Stimulated activated CD4-positive, alpha-beta T cell treated with anti-CD3 and anti-CD28 coated beads, Interleukin-15, amount 100 ng/mL, for 1 hour (primary cell): ENCODE measurements at regions not wholly inside any gene's neighbourhood (a gene's known extent, or its start where the extent isn't known, plus 50 kb on each side); places are given as distances from the start of the nearest gene placed in this dataset.
A peak's percentile ranks its signal among the peaks of the same experiment; 100 is the strongest.
"Not testable (repeated sequence)": the region's sequence is repeated elsewhere in the genome, so short reads cannot be mapped to it uniquely, and the experiment has no call there.

Experiments
- DNase-seq, 2 donors: peaks; one replicate each; pipeline ENCODE4 v3.0.0-alpha.2; 2020; ENCODE audit warnings: low read depth in 1 of 2, low spot score in 1 of 2

- no peak for DNase-seq
Measured at GRCh38 chr6:109255946-109256640, 126.2 kb downstream of the CD164 start.

GRCh38 chr6:109255087-109255486, 127.2 kb downstream of the CD164 start:
- no peak for DNase-seq

GRCh38 chr6:109253366-109253765, 128.9 kb downstream of the CD164 start:
- no peak for DNase-seq

- DNase-seq = no peak
Measured at GRCh38 chr6:109252261-109253041, 129.8 kb downstream of the CD164 start.

- DNase-seq = no peak
Measured at GRCh38 chr6:109251839-109252238, 130.4 kb downstream of the CD164 start.

- DNase-seq = not testable (repeated sequence)
Measured at GRCh38 chr6:109250544-109251156, 131.6 kb downstream of the CD164 start.

- DNase-seq = no peak
Measured at GRCh38 chr6:109243863-109244825, 138.1 kb downstream of the CD164 start.

GRCh38 chr6:109242925-109243324, 139.3 kb downstream of the CD164 start:
- no peak for DNase-seq

- no peak for DNase-seq
Measured at GRCh38 chr6:109242029-109242428, 140.2 kb downstream of the CD164 start.

GRCh38 chr6:109241199-109241598, 141.1 kb downstream of the CD164 start:
- DNase-seq = no peak

- no peak for DNase-seq
Measured at GRCh38 chr6:109240370-109241084, 141.7 kb downstream of the CD164 start.

- DNase-seq = no peak
Measured at GRCh38 chr6:109239651-109240321, 142.5 kb downstream of the CD164 start.

GRCh38 chr6:109239160-109239559, 143.1 kb downstream of the CD164 start:
- no peak for DNase-seq

- no peak for DNase-seq
Measured at GRCh38 chr6:109238396-109238795, 143.1 kb downstream of the CEP57L1 start.

- no peak for DNase-seq
Measured at GRCh38 chr6:109237986-109238329, 142.7 kb downstream of the CEP57L1 start.

- DNase-seq = no peak
Measured at GRCh38 chr6:109237077-109237985, 142.0 kb downstream of the CEP57L1 start.

- peak in 1 of 2 donors; percentile 10 for DNase-seq
Measured at GRCh38 chr6:109236115-109237076, 141.1 kb downstream of the CEP57L1 start.
